NB4 (cell line): ENCODE measurements at regions not wholly inside any gene's neighbourhood (a gene's known extent, or its start where the extent isn't known, plus 50 kb on each side); places are given as distances from the start of the nearest gene placed in this dataset.

Source experiments
- POLR2A ChIP-seq: IDR thresholded peaks from 2 replicates; pipeline ENCODE4 v1.6.1; 2011; ENCODE audit warnings: mild to moderate bottlenecking; ENCODE audit not compliant: insufficient read length; ENCODE audit errors: extremely low read depth
- TF ChIP-seq, protein P1 (sequence below): IDR thresholded peaks from one replicate; pipeline ENCODE4 v1.5.1; 2012; ENCODE audit warnings: low read depth, low read length

- TF ChIP-seq, protein P1, sequence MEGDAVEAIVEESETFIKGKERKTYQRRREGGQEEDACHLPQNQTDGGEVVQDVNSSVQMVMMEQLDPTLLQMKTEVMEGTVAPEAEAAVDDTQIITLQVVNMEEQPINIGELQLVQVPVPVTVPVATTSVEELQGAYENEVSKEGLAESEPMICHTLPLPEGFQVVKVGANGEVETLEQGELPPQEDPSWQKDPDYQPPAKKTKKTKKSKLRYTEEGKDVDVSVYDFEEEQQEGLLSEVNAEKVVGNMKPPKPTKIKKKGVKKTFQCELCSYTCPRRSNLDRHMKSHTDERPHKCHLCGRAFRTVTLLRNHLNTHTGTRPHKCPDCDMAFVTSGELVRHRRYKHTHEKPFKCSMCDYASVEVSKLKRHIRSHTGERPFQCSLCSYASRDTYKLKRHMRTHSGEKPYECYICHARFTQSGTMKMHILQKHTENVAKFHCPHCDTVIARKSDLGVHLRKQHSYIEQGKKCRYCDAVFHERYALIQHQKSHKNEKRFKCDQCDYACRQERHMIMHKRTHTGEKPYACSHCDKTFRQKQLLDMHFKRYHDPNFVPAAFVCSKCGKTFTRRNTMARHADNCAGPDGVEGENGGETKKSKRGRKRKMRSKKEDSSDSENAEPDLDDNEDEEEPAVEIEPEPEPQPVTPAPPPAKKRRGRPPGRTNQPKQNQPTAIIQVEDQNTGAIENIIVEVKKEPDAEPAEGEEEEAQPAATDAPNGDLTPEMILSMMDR = no peak
- no peak for TF ChIP-seq POLR2A
Observed at GRCh38 chr5:158482125-158482524, 617.6 kb downstream of the EBF1 start.
